ENCODE measurements at regions not wholly inside any gene's neighbourhood (a gene's known extent, or its start where the extent isn't known, plus 50 kb on each side); places are given as distances from the start of the nearest gene placed in this dataset.
"Not testable (repeated sequence)": the region's sequence is repeated elsewhere in the genome, so short reads cannot be mapped to it uniquely, and the experiment has no call there.

GRCh38 chr4:131683314-131683713 is 1465.8 kb upstream of the PCDH10 start:
- not testable (repeated sequence) for TF ChIP-seq CTCF, POLR2A (IDR thresholded peaks at IDR 0.05)
